ENCODE measurements at regions not wholly inside any gene's neighbourhood (a gene's known extent, or its start where the extent isn't known, plus 50 kb on each side); places are given as distances from the start of the nearest gene placed in this dataset.

GRCh38 chr1:222459652-222460051 is 88.3 kb downstream of the HHIPL2 start:
- no peak for DNase-seq (ENCODE audit: low read depth)
- no peak overlapping the region for H3K4me3 ChIP-seq (ENCODE audit: low read depth, low read length)
- no peak for TF ChIP-seq CTCF (IDR thresholded peaks at IDR 0.05; ENCODE audit: control insufficient read depth, extremely low read depth, insufficient read depth)

- no peak for TF ChIP-seq CTCF (IDR thresholded peaks at IDR 0.05; ENCODE audit: control insufficient read depth, extremely low read depth, insufficient read depth)
- H3K4me3 ChIP-seq (ENCODE audit: low read depth, low read length), result no peak overlapping the region
- no peak for DNase-seq (ENCODE audit: low read depth)
These were observed 90.4 kb downstream of the HHIPL2 start for GRCh38 chr1:222457513-222457912.

DNA sequence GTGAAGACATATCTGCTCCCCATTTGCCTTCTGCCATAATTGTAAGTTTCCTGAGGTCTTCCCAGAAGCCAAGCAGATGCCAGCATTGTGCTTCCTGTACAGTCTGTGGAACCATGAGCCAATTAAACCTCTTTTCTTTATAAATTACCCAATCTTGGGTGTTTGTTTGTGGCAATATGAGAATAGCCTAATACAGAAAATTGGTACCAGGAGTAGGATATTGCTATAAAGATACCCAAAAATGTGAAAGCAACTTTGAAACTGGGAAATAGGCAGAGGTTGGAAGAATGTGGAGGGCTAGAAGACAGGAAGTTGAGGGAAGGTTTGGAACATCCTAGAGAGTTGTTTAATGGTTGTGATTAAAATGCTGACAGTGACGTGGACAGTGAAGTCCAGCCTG is 90.8 kb downstream of the HHIPL2 start:
- no peak for TF ChIP-seq CTCF (IDR thresholded peaks at IDR 0.05; ENCODE audit: control insufficient read depth, extremely low read depth, insufficient read depth)
- DNase-seq (ENCODE audit: low read depth), result no peak
- no peak overlapping the region for H3K4me3 ChIP-seq (ENCODE audit: low read depth, low read length)

- H3K4me3 ChIP-seq (ENCODE audit: low read depth, low read length), result no peak overlapping the region
- peak; percentile 99 for TF ChIP-seq CTCF (IDR thresholded peaks at IDR 0.05; ENCODE audit: control insufficient read depth, extremely low read depth, insufficient read depth)
- peak; percentile 35 for DNase-seq (ENCODE audit: low read depth)
These were observed 92.6 kb downstream of the HHIPL2 start for GRCh38 chr1:222455188-222455879.

DNA sequence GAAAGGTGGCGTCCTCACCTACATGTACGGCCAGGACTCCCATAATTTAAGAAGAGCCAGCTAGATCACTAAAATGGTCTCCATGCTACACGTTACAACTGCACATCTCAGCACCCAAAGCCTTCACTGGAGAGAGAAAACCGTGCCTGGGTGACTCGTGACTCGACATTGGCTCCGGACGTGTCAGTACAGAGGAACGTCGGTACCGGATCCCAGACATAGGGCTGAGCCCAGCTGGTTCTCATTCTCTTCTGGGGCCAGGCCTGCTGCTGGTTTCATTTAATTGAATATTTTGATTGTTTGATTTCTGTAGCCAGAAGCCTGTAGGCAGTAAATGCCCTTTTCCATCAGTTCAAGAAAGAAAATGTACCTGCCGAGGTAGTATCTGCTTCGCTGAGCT is 93.1 kb downstream of the HHIPL2 start:
- no peak for DNase-seq (ENCODE audit: low read depth)
- H3K4me3 ChIP-seq (ENCODE audit: low read depth, low read length), result no peak overlapping the region
- no peak for TF ChIP-seq CTCF (IDR thresholded peaks at IDR 0.05; ENCODE audit: control insufficient read depth, extremely low read depth, insufficient read depth)

GRCh38 chr1:222454186-222454585 is 93.7 kb downstream of the HHIPL2 start:
- H3K4me3 ChIP-seq (ENCODE audit: low read depth, low read length), result no peak overlapping the region
- no peak for DNase-seq (ENCODE audit: low read depth)
- no peak for TF ChIP-seq CTCF (IDR thresholded peaks at IDR 0.05; ENCODE audit: control insufficient read depth, extremely low read depth, insufficient read depth)

DNA sequence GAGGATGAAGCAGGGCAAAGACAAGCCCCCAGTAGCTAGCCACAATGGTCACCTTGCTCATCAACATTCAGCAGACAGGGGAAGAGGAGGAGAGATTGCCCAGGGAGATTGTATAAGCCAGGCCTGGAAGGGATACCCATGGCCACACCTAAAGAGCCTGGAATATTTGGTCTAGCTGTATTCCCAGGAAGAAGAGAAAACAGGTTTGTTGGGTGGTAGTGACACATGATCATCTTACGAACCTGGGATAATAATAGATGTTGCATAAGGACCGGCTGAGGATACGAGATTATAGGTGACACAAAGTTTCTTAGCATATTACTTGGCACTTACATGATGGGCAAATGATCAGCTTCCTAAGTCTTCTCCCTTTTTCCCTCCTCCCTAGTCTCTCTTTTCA is 95.9 kb downstream of the HHIPL2 start:
- TF ChIP-seq CTCF (IDR thresholded peaks at IDR 0.05; ENCODE audit: control insufficient read depth, extremely low read depth, insufficient read depth), result no peak
- DNase-seq (ENCODE audit: low read depth), result no peak
- no peak overlapping the region for H3K4me3 ChIP-seq (ENCODE audit: low read depth, low read length)
